Erythroblast (primary cell): ENCODE measurements at regions not wholly inside any gene's neighbourhood (a gene's known extent, or its start where the extent isn't known, plus 50 kb on each side); places are given as distances from the start of the nearest gene placed in this dataset.

Source experiments
- GATA1 ChIP-seq: IDR thresholded peaks from 2 replicates; pipeline ENCODE4 v1.6.1; 2011; ENCODE audit warnings: low read depth, mild to moderate bottlenecking, control low read depth, low read length, moderate library complexity
- POLR2A ChIP-seq: IDR thresholded peaks from 2 replicates; pipeline ENCODE4 v1.6.1; 2011; ENCODE audit warnings: mild to moderate bottlenecking, low read length

DNA sequence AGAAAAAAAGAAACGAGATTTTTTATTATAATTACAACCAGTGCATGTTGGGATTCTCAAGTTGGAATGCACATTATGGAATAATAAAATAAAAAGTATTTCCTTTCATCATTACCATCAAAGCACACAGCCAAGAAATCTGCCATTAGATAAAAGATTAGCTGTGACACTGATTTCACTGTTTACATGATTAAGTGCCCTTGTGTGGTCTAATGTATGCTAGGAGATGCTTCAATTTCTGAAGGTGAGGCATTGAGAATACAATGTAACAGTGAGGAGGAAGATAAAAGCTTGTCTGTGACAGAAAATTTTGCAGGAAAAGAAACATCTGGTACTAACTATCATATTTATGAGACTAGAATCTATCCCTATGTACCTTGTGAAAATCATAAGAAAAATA lies 409.7 kb upstream of the PRMT6 start:
- TF ChIP-seq POLR2A (no peak), GATA1 (no peak)
